ENCODE measurements at regions not wholly inside any gene's neighbourhood (a gene's known extent, or its start where the extent isn't known, plus 50 kb on each side); places are given as distances from the start of the nearest gene placed in this dataset.

- DNase-seq (ENCODE audit: extremely low spot score), result no peak
- Histone ChIP-seq H3K4me3 (no peak overlapping the region), H3K27me3 (no peaks in the 10 kb centered on the region), H3K36me3 (no peaks in the 10 kb centered on the region), H3K9me3 (no peaks in the 10 kb centered on the region), H3K4me1 (no peaks in the 10 kb centered on the region), H3K27ac (replicated peaks in 1 of 4) (no peak overlapping the region)
- intact Hi-C loops (cut with DNase I), result no loop called here
- 78% methylated on average over 5 of the region's 7 CpGs for WGBS
- TF ChIP-seq EP300 (IDR thresholded peaks at IDR 0.05) (no peak), POLR2AphosphoS5 (IDR thresholded peaks at IDR 0.05) (no peak), POLR2A (IDR thresholded peaks at IDR 0.05; ENCODE audit: low read depth) (no peak), CTCF (IDR thresholded peaks at IDR 0.05) (no peak)
These were observed 246.5 kb downstream of the ERMARD start for GRCh38 chr6:169997930-169998218.

GRCh38 chr6:169997187-169997929 is 245.9 kb downstream of the ERMARD start:
- WGBS, result 84% methylated on average over 11 of the region's 11 CpGs
- no peaks in the 10 kb centered on the region for H3K27me3 ChIP-seq
- no peak overlapping the region for H3K4me3 ChIP-seq
- no peak for TF ChIP-seq EP300 (IDR thresholded peaks at IDR 0.05)
- no peak for TF ChIP-seq POLR2A (IDR thresholded peaks at IDR 0.05; ENCODE audit: low read depth)
- TF ChIP-seq CTCF (IDR thresholded peaks at IDR 0.05), result no peak
- no peak for TF ChIP-seq POLR2AphosphoS5 (IDR thresholded peaks at IDR 0.05)
- H3K9me3 ChIP-seq, result no peaks in the 10 kb centered on the region
- intact Hi-C loops (cut with DNase I), result no loop called here
- no peak for DNase-seq (ENCODE audit: extremely low spot score)
- H3K36me3 ChIP-seq, result no peaks in the 10 kb centered on the region
- H3K27ac ChIP-seq (replicated peaks in 1 of 4), result no peak overlapping the region
- H3K4me1 ChIP-seq, result no peaks in the 10 kb centered on the region

- H3K27ac ChIP-seq (replicated peaks in 1 of 4), result no peak overlapping the region
- DNase-seq (ENCODE audit: extremely low spot score), result no peak
- 88% methylated on average over 5 of the region's 5 CpGs for WGBS
- H3K4me3 ChIP-seq, result no peak overlapping the region
- H3K27me3 ChIP-seq, result no peaks in the 10 kb centered on the region
- H3K4me1 ChIP-seq, result no peaks in the 10 kb centered on the region
- H3K9me3 ChIP-seq, result no peaks in the 10 kb centered on the region
- no peak for TF ChIP-seq POLR2A (IDR thresholded peaks at IDR 0.05; ENCODE audit: low read depth)
- intact Hi-C loops (cut with DNase I), result no loop called here
- no peaks in the 10 kb centered on the region for H3K36me3 ChIP-seq
These were observed 245.1 kb downstream of the ERMARD start for GRCh38 chr6:169996378-169997051.

- no peak for TF ChIP-seq EP300 (IDR thresholded peaks at IDR 0.05)
- DNase-seq (ENCODE audit: extremely low spot score), result no peak
- 73% methylated on average over 8 of the region's 8 CpGs for WGBS
- Histone ChIP-seq H3K36me3 (no peaks in the 10 kb centered on the region), H3K4me1 (no peaks in the 10 kb centered on the region), H3K4me3 (no peak overlapping the region), H3K9me3 (no peaks in the 10 kb centered on the region), H3K27me3 (no peaks in the 10 kb centered on the region), H3K27ac (replicated peaks in 1 of 4) (no peak overlapping the region)
- intact Hi-C loops (cut with DNase I), result no loop called here
These were observed 243.3 kb downstream of the ERMARD start for GRCh38 chr6:169994739-169995138.

GRCh38 chr6:169993861-169994481 is 242.5 kb downstream of the ERMARD start:
- H3K4me3 ChIP-seq, result no peak overlapping the region
- H3K9me3 ChIP-seq, result no peaks in the 10 kb centered on the region
- H3K27ac ChIP-seq (replicated peaks in 1 of 4), result no peak overlapping the region
- DNase-seq (ENCODE audit: extremely low spot score), result no peak
- 93% methylated on average over 15 of the region's 16 CpGs for WGBS
- no peaks in the 10 kb centered on the region for H3K27me3 ChIP-seq
- TF ChIP-seq POLR2AphosphoS5 (IDR thresholded peaks at IDR 0.05) (no peak), CTCF (IDR thresholded peaks at IDR 0.05) (no peak), POLR2A (IDR thresholded peaks at IDR 0.05; ENCODE audit: low read depth) (no peak), EP300 (IDR thresholded peaks at IDR 0.05) (no peak)
- H3K4me1 ChIP-seq, result no peaks in the 10 kb centered on the region
- no peaks in the 10 kb centered on the region for H3K36me3 ChIP-seq
- intact Hi-C loops (cut with DNase I), result no loop called here

Measured in esophagus muscularis mucosa (tissue), 4 donors.